ENCODE measurements at regions not wholly inside any gene's neighbourhood (a gene's known extent, or its start where the extent isn't known, plus 50 kb on each side); places are given as distances from the start of the nearest gene placed in this dataset.

DNA sequence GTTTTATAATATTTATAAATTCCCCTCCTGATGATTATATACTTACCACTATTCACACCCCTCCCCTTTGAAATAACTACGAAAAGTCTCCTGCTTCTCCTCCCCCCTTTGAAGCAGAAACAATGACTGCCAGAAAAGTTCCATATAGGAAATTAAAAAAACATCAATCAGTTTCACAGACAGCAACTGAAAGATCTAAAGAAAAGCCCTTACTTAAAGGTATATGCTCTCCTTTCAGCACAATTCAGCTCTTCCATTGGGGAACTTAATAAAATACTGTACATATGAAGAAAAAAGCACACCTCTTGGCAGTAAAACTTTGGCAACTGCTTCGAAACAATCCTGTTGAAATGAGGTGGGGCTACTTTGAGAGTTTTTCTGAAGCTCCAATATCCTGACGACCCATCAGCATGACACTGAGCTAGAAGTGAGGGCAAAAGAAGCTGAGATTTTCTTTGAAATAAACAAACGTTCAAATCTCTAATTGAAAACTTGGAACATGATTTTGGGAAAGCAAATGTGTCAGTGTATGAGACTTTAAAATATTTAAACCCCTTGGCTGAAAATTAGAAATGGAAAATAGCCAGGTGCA, 147.6 kb upstream of the RXFP2 start:
- TF ChIP-seq, protein P1, sequence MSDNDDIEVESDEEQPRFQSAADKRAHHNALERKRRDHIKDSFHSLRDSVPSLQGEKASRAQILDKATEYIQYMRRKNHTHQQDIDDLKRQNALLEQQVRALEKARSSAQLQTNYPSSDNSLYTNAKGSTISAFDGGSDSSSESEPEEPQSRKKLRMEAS (IDR thresholded peaks at IDR 0.05) = no peak
- TF ChIP-seq ZBTB7A (IDR thresholded peaks at IDR 0.05; ENCODE audit: low read depth) (no peak), EGR1 (IDR thresholded peaks at IDR 0.05) (no peak), TCF12 (IDR thresholded peaks at IDR 0.05; ENCODE audit: low read depth) (no peak)
